ENCODE measurements at regions not wholly inside any gene's neighbourhood (a gene's known extent, or its start where the extent isn't known, plus 50 kb on each side); places are given as distances from the start of the nearest gene placed in this dataset.

- DNase-seq (ENCODE audit: low read depth): no peak
- no peak overlapping the region for H3K4me3 ChIP-seq (ENCODE audit: low read length)
- no peak for TF ChIP-seq CTCF (conservative IDR thresholded peaks at IDR 0.05; ENCODE audit: low read length)
Measured at GRCh38 chr2:129708221-129708967, 271.1 kb upstream of the RAB6C start.

DNA sequence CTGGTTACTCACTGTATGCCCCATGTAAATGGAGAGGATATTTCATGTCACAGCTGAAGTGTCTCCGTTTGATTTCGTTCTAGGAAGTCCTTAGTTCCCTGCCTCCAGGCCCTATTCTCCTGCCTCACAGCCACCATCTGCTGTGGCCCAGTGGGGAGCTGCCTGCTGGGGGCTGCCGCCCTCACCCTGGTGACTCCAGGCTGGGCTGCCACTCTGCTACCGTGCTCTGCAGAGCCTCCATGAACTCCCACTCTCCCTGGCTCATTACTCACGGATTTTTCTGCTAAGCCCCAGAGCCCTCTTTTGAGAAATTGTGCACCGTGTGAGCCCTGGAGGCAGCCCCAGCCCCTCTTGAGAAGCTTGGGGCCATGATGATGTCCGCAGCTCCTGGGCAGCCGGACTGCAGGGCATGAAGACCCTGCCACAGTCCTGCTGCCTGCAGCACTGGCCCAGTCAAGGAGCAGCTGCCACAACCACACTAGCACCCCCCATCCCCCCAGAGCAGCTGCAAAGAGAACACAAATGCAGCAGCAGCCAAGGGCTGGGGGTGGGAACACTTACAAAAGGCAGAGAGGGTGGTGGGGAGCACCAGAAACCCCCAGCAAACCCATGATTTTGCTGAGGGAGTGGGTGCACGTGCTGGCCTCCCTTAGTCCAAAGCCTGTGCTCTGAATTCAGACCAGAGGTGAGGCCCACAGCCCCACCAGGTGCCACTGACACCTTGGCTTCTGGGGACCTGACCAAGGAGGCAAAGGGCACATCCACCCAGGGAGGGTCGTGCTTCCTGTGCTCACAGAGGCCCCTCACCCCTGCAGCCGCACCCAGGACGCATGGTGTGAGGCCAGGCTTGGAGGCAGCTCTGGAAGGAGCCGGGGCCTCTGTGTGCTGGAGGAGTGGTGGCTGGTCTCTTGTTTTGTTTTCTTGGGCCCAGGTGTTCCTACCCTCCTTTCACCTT, 270.2 kb upstream of the RAB6C start:
- H3K4me3 ChIP-seq (ENCODE audit: low read length): no peak overlapping the region
- no peak for TF ChIP-seq CTCF (conservative IDR thresholded peaks at IDR 0.05; ENCODE audit: low read length)
- DNase-seq (ENCODE audit: low read depth): no peak

DNA sequence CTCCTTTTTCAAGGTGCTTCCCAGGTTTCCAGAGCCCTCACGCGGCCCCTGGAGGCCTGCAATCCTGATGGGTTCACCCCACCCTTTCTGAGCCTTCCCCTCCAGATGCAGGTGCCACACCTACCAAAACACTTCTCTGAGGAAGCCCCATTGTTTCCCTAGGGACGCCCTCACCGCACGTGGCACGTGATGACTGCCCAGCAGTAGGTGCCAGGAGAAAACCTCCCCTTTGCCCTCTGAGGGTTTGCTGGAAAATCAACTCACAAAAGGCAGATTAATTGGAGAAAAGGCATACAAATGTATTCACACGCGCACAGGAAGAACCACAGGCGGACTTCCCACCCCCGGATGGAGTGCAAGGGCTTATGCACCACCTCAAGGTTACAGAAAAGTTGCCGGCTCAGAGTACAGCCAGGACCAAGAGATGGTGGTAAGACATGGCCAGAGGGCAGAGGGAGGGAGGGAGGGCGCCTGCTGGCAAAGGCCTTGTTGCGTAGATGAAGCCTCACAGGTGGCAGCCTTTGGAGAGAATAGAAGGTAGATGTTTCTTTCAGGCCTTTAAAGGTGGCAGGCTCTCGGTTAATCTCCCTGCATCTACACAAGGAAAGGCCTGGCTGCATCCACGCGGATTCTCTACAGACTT, 269.4 kb upstream of the RAB6C start:
- DNase-seq (ENCODE audit: low read depth): no peak
- no peak for TF ChIP-seq CTCF (conservative IDR thresholded peaks at IDR 0.05; ENCODE audit: low read length)
- H3K4me3 ChIP-seq (ENCODE audit: low read length): no peak overlapping the region

- no peak for DNase-seq (ENCODE audit: low read depth)
- no peak for TF ChIP-seq CTCF (conservative IDR thresholded peaks at IDR 0.05; ENCODE audit: low read length)
- H3K4me3 ChIP-seq (ENCODE audit: low read length): no peak overlapping the region
Measured at GRCh38 chr2:129710670-129711495, 268.6 kb upstream of the RAB6C start.

DNA sequence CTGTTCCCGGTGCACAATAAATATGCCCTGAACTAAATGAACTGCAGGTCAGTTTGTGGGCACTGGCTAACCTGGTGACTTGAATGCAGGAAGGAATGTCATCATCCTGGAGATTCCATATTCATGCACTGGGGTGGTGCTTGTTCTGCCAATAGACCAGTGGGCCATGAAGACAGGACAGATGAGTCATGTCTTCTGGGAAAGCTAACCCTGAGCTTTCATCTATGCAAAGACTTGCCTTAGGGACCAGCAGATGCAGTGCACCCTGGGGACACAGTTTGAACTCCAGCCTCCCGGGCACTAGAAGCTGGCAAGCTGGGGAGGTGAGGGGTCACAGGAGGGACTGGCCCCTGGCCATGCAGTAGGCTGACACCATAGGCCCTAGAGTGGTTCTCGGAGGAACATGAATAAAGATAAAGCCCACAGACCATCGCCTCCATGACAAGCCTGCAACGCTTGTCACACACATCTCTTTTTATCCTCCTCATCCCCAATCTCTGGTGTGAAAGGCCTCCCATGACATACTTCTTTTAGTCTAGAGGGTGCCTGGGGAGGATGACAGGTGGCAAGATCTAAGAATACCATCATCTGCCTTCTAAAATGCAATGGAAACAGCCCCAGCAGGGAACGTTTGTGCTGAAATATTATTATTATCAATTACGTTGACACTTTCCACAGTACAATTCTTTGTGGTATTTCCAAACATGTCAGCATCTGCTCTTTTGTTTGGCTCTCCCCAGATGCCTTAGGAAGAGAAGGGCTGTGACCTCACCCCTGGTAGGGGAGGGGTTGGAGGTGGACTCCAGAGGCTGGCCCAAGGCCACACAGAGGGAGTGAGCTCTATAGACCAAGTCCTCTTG, 267.4 kb upstream of the RAB6C start:
- DNase-seq (ENCODE audit: low read depth): no peak
- no peak for TF ChIP-seq CTCF (conservative IDR thresholded peaks at IDR 0.05; ENCODE audit: low read length)
- H3K4me3 ChIP-seq (ENCODE audit: low read length): no peak overlapping the region

- DNase-seq (ENCODE audit: low read depth): no peak
- no peak overlapping the region for H3K4me3 ChIP-seq (ENCODE audit: low read length)
- no peak for TF ChIP-seq CTCF (conservative IDR thresholded peaks at IDR 0.05; ENCODE audit: low read length)
Measured at GRCh38 chr2:129712676-129712985, 266.8 kb upstream of the RAB6C start.

All from AG10803 (cell line).